Caki2 (cell line): ENCODE measurements at regions not wholly inside any gene's neighbourhood (a gene's known extent, or its start where the extent isn't known, plus 50 kb on each side); places are given as distances from the start of the nearest gene placed in this dataset.
A peak's percentile ranks its signal among the peaks of the same experiment; 100 is the strongest.

ENCODE experiments used
- DNase-seq: peaks from one replicate; pipeline ENCODE4 v3.0.0-alpha.2; 2015; ENCODE audit warnings: low read depth
- in situ Hi-C: cut with HindIII; loops from 2 replicates; pipeline ENCODE4 v1.10.0; 2016; ENCODE audit warnings: low sequenced_read_pairs, low pct_unique_long_range_greater_than_20kb, mixed read lengths

- in situ Hi-C loops, result no loop called here
- DNase-seq, result no peak
Observed at GRCh38 chr6:40282986-40283385, 304.2 kb downstream of the LRFN2 start.

DNA sequence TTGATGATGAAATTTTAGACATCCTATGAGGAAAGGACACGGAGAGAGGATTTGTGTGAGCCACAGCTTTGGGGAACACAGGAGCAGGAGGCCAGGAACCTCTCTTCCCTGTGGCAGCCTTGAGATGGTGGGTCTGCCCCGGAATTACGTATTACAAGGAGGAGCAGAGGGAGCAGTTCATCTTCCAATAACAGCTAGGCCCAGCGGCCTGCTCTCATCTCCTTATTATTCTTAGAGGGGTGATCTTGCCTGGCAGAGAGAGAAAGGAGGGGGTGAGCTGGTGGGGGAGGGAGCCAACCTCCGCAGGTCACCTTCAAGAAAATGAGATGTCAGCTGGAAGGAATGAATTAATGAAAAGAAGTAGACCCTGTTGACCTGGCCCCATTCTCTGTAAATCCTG, 305.8 kb downstream of the LRFN2 start:
- in situ Hi-C loops, result no loop called here
- no peak for DNase-seq

DNA sequence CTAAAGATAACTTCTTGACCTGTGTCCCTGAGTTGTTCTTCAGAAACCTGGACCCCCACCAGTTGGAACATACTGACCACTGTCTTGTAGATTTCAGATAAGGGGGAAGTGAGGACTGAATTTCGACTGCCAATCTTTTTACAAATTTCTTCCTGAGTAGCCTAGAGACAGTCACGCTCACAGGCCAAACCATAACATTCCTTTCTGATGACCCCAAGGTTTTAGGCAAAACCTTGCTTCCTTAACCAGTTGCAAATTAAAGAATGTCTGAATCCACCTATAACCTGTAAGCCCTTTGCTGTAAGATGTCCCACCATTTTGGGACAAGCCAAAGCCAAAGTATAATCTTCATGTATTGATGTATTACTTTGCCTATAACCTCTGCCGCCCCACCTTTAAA, 306.9 kb downstream of the LRFN2 start:
- in situ Hi-C loops, result no loop called here
- peak; percentile 30 for DNase-seq

GRCh38 chr6:40276141-40276540, 311.0 kb downstream of the LRFN2 start:
- in situ Hi-C loops, result no loop called here
- DNase-seq, result peak; percentile 91

DNA sequence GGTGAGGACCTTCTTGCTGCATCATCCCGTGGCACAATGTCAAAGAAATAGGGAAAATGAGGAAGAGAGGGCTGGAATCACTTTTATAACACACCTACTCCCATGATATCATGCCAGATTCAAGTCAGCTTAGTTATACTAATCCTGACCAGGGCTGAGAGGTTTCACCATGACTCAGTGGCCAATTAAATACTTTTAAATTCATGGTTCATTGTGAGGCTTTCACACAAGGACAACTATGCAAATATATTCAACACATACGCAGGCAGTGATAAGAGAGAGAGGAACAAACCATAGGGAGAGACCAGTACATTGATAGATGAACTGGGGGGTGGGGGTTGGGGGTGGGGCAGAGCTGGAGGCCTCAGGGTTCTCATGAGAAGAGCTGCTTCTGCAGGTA, 313.1 kb downstream of the LRFN2 start:
- in situ Hi-C loops, result no loop called here
- DNase-seq, result peak; percentile 30

- no peak for DNase-seq
- in situ Hi-C loops, result no loop called here
Observed at GRCh38 chr6:40268614-40269013, 318.6 kb downstream of the LRFN2 start.

GRCh38 chr6:40268166-40268565, 319.0 kb downstream of the LRFN2 start:
- no peak for DNase-seq
- in situ Hi-C loops, result no loop called here

DNA sequence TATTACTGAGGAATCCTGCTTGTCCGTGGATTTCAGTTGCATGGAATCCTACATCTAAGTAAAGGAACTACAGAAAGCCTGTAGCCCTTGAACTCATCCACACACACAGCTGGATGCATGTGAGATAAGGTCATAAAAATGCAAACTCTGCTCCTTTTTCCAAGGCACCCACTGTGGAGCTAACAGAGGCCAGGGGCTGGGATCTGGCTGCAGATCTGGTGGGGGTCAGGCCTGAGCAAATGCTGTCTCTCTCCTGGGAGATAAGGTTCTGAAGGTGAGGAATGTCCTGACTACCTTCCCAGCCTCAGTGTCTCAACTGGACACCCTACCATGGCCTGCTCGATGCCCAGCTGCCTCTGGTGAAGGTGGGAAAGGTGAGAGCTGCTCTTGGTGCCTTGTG, 321.5 kb downstream of the LRFN2 start:
- DNase-seq, result no peak
- in situ Hi-C loops, result no loop called here

- no peak for DNase-seq
- in situ Hi-C loops, result no loop called here
Observed at GRCh38 chr6:40263970-40264369, 323.2 kb downstream of the LRFN2 start.

GRCh38 chr6:40262363-40262762, 324.8 kb downstream of the LRFN2 start:
- in situ Hi-C loops, result no loop called here
- no peak for DNase-seq

- in situ Hi-C loops, result no loop called here
- DNase-seq, result no peak
Observed at GRCh38 chr6:40258531-40258930, 324.3 kb upstream of the MOCS1 start.

DNA sequence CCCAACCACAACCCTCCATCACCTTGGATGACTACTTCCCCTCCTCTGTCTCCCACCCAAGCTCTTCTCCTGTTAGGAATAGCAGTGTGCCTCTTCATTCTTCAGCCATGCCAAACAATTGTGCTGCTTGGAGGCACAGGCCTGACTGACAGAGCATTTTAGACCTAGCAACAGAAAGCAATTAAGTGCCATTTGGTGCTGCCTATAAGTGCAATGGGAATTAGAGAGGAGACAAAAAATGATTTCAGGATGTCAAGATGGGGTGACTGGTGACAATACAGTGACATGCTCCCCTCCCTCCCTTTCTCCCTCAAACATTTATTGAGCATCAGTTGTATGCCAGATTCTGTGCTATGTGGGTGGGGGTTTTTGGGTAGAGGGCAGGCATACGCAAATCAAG, 322.6 kb upstream of the MOCS1 start:
- in situ Hi-C loops, result no loop called here
- DNase-seq, result no peak

DNA sequence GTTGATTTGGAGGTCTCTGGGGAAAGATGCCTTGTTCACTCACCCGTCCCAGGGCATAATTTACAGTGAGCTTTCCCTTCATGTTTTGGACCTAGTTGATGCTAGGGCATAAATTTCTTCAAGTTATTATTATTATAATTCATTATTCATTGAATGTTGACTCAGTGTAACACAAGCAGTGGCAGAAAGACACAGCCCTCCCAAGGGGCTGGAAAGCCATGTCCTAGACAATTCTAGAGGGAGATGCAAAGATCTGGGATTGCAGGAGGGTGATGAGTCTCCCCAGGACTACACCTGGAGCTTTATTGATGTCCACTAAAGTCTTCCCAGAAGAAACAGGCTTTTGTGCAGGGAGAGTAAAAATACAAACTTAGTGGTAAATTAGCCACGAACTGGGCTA, 322.0 kb upstream of the MOCS1 start:
- DNase-seq, result no peak
- in situ Hi-C loops, result no loop called here

DNA sequence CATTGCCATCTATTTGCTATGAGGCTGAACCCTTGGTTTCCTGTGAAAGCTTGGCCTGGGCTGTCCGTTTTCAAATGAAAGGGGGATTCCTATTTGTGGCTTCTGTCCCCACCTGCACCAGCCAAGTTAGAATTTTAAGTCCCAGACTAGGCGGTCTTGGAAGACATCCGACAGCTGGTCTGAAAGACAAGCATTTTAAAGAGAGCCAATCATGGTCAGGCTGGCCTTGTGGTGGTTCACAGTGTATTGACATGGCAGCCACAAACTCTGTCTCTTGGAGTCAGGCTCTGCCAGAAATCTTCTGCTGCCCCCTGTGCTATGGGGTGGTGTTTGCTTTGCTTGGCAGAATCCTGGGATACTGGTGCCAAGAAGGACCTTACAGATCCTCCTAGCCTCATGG, 319.2 kb upstream of the MOCS1 start:
- no peak for DNase-seq
- in situ Hi-C loops, result no loop called here

- in situ Hi-C loops, result no loop called here
- DNase-seq, result no peak
Observed at GRCh38 chr6:40252531-40253258, 318.4 kb upstream of the MOCS1 start.

DNA sequence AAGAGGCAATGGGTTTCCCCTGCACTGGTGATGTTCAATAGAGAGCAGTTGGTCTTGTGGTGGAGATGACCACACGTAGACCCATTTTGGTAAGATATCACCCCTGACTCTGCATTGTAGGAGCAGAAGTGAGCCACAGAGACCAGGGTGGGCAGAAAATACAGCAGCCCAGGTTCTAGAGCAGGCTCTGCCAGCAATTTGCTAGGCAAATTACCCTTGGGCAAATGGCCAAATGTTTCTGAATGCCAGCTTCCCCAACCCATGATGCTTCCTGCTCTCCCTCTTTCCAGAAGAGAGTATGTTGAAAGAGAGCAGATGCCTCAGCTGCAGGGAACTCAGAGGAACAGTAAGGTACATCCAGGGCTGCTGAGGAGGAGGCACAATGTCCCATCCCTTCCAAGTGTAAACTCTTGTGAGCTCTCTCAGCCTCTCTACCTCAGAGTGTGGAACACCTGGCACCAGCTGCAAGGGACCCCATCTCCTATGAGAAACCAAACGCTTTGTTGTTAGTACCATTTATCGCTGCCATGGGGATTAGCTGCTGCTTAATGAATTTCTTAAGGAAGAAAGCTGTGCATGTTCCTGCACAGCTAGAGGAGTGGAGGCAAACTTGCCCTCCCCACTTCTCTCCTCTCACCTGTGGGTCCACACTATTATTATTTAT, 317.5 kb upstream of the MOCS1 start:
- no peak for DNase-seq
- in situ Hi-C loops, result no loop called here

- in situ Hi-C loops, result no loop called here
- no peak for DNase-seq
Observed at GRCh38 chr6:40249935-40250334, 315.7 kb upstream of the MOCS1 start.

DNA sequence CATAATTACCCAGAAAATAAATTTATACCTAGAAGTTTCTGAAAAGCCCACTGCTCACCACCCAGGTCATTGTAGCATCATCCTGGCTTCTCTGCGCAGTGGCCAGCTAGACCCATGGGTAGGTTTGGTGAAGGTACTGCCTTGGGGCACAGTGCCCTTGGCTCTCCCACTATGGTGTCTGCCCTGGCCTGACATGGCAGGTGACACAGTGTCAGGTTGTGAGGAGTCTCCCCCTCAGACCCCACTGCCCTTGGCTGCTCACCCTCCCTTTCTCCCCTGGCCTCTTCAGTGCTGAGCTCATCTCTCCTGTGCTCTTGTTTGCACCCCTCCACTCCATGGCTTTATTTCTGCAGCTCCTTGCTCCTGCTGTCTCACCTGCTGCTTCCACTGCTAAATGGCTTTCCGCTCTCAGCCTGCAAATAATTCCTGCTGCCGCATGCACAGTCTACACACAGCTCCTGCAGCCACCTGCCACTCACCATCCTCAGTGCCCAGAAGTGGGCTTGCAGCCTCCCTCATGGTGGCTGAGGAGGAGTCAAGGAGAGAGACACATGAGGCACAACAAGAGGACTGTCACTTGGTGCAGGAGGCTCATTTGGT, 313.4 kb upstream of the MOCS1 start:
- no peak for DNase-seq
- in situ Hi-C loops, result no loop called here

GRCh38 chr6:40244699-40245098, 310.4 kb upstream of the MOCS1 start:
- in situ Hi-C loops, result no loop called here
- no peak for DNase-seq

GRCh38 chr6:40232698-40233097, 298.4 kb upstream of the MOCS1 start:
- in situ Hi-C loops, result no loop called here
- no peak for DNase-seq
